SK-N-MC (cell line): ENCODE measurements at regions not wholly inside any gene's neighbourhood (a gene's known extent, or its start where the extent isn't known, plus 50 kb on each side); places are given as distances from the start of the nearest gene placed in this dataset.

Experiments
- DNase-seq: peaks from one replicate; pipeline ENCODE4 v3.0.0-alpha.2; 2011; ENCODE audit warnings: low read depth, low spot score
- H3K27ac ChIP-seq: fragments of 200-600 bp; sonication (generic); 2 replicates; pipeline ENCODE4 v1.5.1; 2016; ENCODE audit warnings: mixed run types
- H3K36me3 ChIP-seq: fragments of 200-600 bp; sonication (generic); 2 replicates; pipeline ENCODE4 v1.6.1; 2017; ENCODE audit warnings: antibody characterized with exemption, low read length, mixed read lengths; ENCODE audit not compliant: insufficient read depth
- H3K4me3 ChIP-seq: fragments of 200-600 bp; sonication (generic); 2 replicates; pipeline ENCODE4 v1.5.1; 2016
- H3K9ac ChIP-seq: fragments of 200-600 bp; sonication (generic); 2 replicates; pipeline ENCODE4 v1.8.0; 2017; ENCODE audit warnings: mixed run types, mixed read lengths; ENCODE audit not compliant: insufficient read length
- H3K9me3 ChIP-seq: fragments of 200-600 bp; sonication (generic); 2 replicates; pipeline ENCODE4 v1.6.1; 2017; ENCODE audit warnings: low read depth, mild to moderate bottlenecking, antibody characterized with exemption, low read length, moderate library complexity, mixed read lengths
- EZH2 ChIP-seq: fragments of 200-600 bp; sonication (generic); IDR thresholded peaks from one replicate; pipeline ENCODE4 v1.6.1; 2017; ENCODE audit warnings: antibody characterized with exemption
- FOXP2 ChIP-seq: optimal IDR thresholded peaks from 2 replicates; pipeline ENCODE3; 2011; ENCODE audit warnings: mild to moderate bottlenecking, moderate library complexity; ENCODE audit not compliant: insufficient read depth; ENCODE audit errors: extremely low read length, control extremely low read depth
- POLR2AphosphoS5 ChIP-seq: IDR thresholded peaks from 2 replicates; pipeline ENCODE4 v1.6.1; 2012; ENCODE audit warnings: mild to moderate bottlenecking, low read depth, low read length, borderline replicate concordance

DNA sequence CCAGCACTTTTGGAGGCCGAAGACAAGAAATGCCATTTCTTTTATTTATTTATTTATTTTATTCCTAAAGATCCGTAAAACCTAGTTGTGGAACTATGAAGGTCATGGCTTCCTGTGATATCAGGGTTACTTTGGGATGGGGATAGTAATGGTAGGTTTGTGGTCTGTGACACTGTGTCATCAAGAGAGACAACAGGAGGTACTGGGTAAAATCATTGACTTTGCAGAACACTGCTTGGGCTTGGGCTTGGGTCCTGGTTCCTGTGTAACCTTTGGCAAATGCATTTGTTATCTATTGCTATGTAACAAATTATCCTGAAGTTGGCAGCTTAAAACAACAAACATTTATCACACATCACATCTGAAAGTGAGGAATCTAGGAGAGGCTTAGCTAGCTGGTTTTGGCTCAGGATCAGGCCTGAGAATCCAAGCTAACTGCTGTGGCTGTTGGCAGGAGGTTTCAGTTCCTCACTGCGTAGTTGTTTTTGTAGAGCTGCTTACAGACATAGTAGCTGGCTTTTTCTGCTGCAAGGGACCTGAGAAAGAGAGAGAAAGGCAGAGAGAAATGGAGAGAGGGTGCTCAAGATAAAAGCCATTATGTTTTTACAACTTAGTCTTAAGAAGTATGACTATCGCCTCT, 576.4 kb upstream of the SLIT2 start:
- H3K36me3 ChIP-seq = no peaks in the 10 kb centered on the region
- H3K9ac ChIP-seq = no peak overlapping the region
- no peaks in the 10 kb centered on the region for H3K9me3 ChIP-seq
- H3K27ac ChIP-seq = no peak overlapping the region
- TF ChIP-seq POLR2AphosphoS5 (no peak), EZH2 (no peak), FOXP2 (no peak)
- no peak overlapping the region for H3K4me3 ChIP-seq
- no peak for DNase-seq

DNA sequence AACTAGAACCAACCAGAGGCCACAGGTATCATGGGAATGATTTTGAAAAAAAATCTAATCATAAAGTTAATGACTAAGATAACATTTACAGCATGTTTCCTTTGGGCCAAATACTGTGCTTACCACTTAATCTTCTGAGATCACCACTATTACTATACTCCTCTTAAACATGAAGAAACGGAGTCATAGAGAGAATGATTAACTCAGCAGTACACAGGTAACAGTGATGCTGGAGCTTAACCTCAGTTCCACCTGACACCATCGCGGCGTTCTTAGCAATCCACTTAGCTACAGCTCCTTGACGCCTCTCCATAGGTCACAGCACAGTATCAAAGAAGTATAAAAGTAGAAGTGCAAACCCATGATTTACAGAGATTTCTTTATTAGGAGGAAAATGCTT, 592.6 kb upstream of the SLIT2 start:
- TF ChIP-seq FOXP2 = no peak
- no peak for TF ChIP-seq EZH2
- no peak for TF ChIP-seq POLR2AphosphoS5
- H3K9me3 ChIP-seq = no peaks in the 10 kb centered on the region
- DNase-seq = no peak

DNA sequence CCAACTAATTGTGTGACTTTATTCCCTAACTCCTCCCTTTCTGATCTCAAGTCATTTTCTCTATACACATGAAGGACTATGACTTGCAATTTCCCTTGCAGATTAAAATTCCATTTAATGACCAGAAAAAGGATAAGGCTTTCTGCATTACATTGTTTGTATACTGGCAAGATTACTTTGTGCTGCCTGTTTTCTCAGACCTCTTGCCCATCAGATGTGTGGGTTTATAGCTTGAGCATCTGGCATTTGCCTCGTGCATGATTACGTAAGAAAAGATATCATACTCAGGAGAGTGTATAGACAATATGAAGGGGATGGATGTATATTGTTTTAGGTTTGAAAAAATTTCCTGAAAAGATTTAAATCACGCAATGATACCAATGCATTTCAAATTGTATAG, 593.8 kb upstream of the SLIT2 start:
- Histone ChIP-seq H3K27ac (no peak overlapping the region), H3K4me3 (no peak overlapping the region), H3K9ac (no peak overlapping the region), H3K36me3 (no peaks in the 10 kb centered on the region), H3K9me3 (no peaks in the 10 kb centered on the region)
- no peak for TF ChIP-seq EZH2
- no peak for DNase-seq

More for the DNA sequence above, 592.6 kb upstream of the SLIT2 start:
- no peak overlapping the region for H3K4me3 ChIP-seq
- no peak overlapping the region for H3K9ac ChIP-seq
- no peaks in the 10 kb centered on the region for H3K36me3 ChIP-seq
- no peak overlapping the region for H3K27ac ChIP-seq

DNA sequence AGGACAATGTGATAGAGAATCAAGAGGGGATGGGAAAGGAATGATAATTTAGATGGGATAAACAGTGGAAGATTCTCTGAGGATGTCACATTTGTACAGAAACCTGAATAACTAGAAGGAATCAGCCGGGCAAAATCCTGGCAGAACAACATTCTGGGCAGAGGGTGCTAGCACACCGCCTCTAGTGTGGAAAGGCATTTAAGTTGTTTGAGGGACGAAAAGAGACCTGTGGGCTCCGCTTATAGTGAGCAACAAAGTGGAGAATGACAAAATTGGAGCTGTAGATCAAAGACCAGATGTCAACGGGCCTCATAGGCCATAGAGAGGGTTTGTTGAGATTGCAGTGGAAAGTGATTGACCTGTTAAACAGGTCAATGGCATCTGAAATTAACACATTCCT, 596.0 kb upstream of the SLIT2 start:
- Histone ChIP-seq H3K4me3 (no peak overlapping the region), H3K9ac (no peak overlapping the region), H3K27ac (no peak overlapping the region), H3K36me3 (no peaks in the 10 kb centered on the region), H3K9me3 (no peaks in the 10 kb centered on the region)
- DNase-seq = no peak
- TF ChIP-seq FOXP2 (no peak), EZH2 (no peak), POLR2AphosphoS5 (no peak)

DNA sequence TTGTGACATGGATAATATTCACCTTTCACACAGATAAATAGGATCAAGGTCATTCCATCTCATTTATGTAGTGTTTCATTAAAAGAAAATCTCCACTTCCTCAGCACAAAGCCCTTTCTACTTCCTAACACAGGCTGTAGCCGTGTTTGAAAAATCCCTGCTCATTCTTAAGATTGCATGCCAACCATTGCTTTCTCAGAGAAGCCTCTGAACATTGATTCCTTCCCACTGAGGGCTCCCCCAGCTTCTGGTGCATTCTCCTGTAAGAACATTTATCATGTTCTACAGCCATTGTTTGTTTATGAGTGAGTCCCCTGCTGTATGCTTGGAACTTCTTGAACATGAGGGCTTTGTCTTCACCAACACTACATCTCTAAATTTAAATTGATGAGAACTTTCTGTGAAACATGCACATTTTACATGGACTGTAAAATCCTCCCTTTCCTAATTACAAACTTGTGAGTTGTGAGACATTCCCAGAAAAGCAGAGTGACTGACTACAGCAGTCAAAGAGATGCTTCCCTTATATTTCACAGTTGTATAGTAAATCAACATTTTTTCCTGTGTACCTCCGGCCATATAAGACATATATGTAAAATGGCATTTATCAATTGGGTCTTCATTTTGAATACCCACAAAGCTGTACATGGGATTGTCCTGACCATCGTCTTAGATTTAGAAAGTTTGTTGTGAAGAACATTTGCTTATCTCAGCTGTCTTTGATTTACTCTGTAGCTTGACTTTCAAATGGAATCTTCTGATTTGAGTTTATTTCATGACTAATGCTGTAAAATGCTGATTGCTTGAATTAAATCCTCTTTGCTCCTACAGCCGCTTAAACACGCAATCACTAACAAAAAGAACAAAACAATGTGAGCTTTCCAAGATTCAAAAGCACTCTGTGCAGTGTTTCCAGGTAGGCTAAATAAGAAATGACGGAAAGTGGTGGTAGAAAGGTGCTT, 600.5 kb upstream of the SLIT2 start:
- Histone ChIP-seq H3K27ac (no peak overlapping the region), H3K36me3 (no peaks in the 10 kb centered on the region), H3K9me3 (no peaks in the 10 kb centered on the region), H3K9ac (no peak overlapping the region), H3K4me3 (no peak overlapping the region)
- TF ChIP-seq FOXP2 (no peak), POLR2AphosphoS5 (no peak), EZH2 (no peak)
- no peak for DNase-seq

DNA sequence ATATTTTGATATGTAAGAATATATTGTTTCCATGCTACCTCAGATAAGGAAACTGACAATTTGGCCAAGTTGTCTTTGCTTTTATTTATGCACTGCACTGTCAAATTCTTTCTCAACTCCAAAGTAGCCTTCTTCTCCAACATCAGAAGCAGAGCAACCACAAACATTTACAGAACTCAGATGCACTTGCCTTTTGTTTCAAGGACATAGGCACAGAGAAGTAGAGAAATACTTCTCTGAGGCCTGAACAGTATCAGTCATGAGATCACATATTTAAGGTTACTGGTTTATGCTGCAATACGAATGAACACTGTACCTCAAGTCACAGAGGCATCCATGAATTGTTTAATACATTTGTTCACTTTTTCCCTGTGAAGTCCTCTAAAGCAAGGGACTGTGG, 606.1 kb upstream of the SLIT2 start:
- Histone ChIP-seq H3K4me3 (no peak overlapping the region), H3K9me3 (no peaks in the 10 kb centered on the region), H3K9ac (no peak overlapping the region), H3K27ac (no peak overlapping the region), H3K36me3 (no peaks in the 10 kb centered on the region)
- TF ChIP-seq POLR2AphosphoS5 = no peak
- no peak for TF ChIP-seq EZH2
- DNase-seq = no peak

DNA sequence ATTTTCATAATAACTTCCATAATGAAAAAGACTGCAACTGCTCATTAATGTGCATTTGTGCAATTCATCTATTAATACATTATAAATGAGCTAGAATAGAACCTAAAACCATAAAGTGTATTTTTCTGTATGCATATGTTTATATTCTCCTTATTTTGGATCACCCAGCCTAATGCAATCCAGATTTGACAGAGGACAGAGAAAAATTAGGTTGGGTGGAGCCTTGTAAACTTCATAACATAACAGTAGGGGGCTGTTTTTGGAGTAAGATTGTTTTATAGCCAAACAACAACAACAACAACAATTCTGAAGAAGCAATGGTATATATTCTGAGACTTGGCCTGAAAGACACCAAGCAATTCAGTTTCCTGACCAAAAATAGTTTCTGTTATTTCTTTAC, 615.3 kb upstream of the SLIT2 start:
- TF ChIP-seq EZH2 (no peak), POLR2AphosphoS5 (no peak), FOXP2 (no peak)
- no peak for DNase-seq
- no peaks in the 10 kb centered on the region for H3K36me3 ChIP-seq
- no peak overlapping the region for H3K27ac ChIP-seq
- no peak overlapping the region for H3K9ac ChIP-seq
- no peak overlapping the region for H3K4me3 ChIP-seq
- H3K9me3 ChIP-seq = no peaks in the 10 kb centered on the region

DNA sequence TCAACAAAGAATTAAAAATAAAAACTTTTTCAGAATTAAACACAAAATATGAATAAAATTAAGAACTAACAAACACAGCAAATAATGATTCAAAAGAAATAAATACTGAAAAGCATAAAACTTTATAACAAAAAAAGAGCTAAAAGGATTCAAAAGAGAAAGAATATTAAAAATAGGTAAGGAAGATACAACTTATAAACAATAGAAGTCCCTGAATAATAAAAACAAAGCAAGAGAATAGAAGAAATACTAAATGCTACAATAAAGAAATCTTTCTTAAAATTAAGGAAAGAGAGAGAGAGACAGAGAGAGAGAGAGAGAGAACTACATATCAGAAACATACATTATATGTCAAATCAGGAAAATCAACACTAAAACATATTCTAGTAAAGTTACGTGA, 619.9 kb upstream of the SLIT2 start:
- no peaks in the 10 kb centered on the region for H3K36me3 ChIP-seq
- TF ChIP-seq FOXP2 (no peak), POLR2AphosphoS5 (no peak), EZH2 (no peak)
- H3K9ac ChIP-seq = no peak overlapping the region
- DNase-seq = no peak
- no peaks in the 10 kb centered on the region for H3K9me3 ChIP-seq
- no peak overlapping the region for H3K27ac ChIP-seq
- H3K4me3 ChIP-seq = no peak overlapping the region

DNA sequence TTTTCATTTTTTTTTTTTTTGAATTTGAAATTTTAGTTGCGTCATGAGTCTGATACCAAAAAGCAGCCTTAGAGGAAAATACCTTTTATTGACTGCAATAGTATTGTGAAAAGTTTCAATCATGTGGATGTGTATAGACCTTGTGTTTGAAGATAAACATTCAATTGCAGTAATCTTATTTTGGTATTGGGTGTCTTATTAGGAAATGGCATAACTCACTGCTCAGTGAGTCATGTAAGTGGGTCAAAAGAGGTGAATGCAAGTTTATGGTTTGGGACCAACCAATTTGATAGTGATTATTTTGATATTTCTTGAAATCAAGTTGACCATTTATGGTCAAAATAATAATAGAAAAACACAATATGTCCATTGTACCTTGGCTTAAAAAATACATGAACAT, 627.8 kb upstream of the SLIT2 start:
- TF ChIP-seq FOXP2 (no peak), EZH2 (no peak), POLR2AphosphoS5 (no peak)
- Histone ChIP-seq H3K4me3 (no peak overlapping the region), H3K9me3 (no peaks in the 10 kb centered on the region), H3K9ac (no peak overlapping the region), H3K27ac (no peak overlapping the region), H3K36me3 (no peaks in the 10 kb centered on the region)
- DNase-seq = no peak
